SJSA1 (cell line): ENCODE measurements at regions not wholly inside any gene's neighbourhood (a gene's known extent, or its start where the extent isn't known, plus 50 kb on each side); places are given as distances from the start of the nearest gene placed in this dataset.

Source experiments
- DNase-seq, 2 experiments: peaks; one replicate each; pipeline ENCODE4 v3.0.0-alpha.2; 2015 to 2020; ENCODE audit warnings: low spot score in 2 of 2, low read depth in 1 of 2
- H3K27ac ChIP-seq: fragments of 250-450 bp; sonication (Bioruptor Pico); 2 replicates; pipeline ENCODE4 v1.5.1; 2020; ENCODE audit warnings: mild to moderate bottlenecking, moderate library complexity
- H3K27me3 ChIP-seq: fragments of 250-450 bp; sonication (Bioruptor Pico); replicated peaks from 2 replicates; pipeline ENCODE4 v1.5.1; 2020; ENCODE audit warnings: mild to moderate bottlenecking, moderate library complexity
- H3K36me3 ChIP-seq: fragments of 250-450 bp; sonication (Bioruptor Pico); 2 replicates; pipeline ENCODE4 v1.5.1; 2020; ENCODE audit warnings: mild to moderate bottlenecking
- H3K4me1 ChIP-seq: fragments of 250-450 bp; sonication (Bioruptor Pico); replicated peaks from 2 replicates; pipeline ENCODE4 v1.6.1; 2021; ENCODE audit warnings: mild to moderate bottlenecking
- H3K4me3 ChIP-seq: fragments of 250-450 bp; sonication (Bioruptor Pico); 2 replicates; pipeline ENCODE4 v1.5.1; 2020; ENCODE audit warnings: mild to moderate bottlenecking
- H3K9me3 ChIP-seq: fragments of 250-450 bp; sonication (Bioruptor Pico); replicated peaks from 2 replicates; pipeline ENCODE4 v1.5.1; 2020; ENCODE audit warnings: mild to moderate bottlenecking

DNA sequence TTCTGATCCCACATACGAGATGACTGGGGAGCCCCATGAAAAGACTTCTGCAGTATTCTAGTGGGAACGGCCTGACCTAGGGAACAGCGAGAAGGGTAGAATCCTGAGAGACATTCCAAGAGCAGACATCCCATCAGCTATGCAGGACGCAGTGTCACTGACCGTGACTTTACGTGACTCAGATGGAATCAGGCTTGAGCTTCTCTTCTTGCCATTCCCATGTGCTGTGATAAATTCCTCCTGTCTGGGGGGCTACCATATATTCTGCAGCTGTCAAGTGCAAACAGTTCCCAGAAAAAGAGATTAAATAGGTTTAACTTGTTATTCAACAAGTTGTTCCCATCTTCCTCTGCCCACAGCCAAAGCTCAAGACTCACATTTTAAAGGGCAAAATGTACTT is 73.1 kb upstream of the PDE1C start:
- no peak overlapping the region for H3K4me3 ChIP-seq
- no peak for DNase-seq
- H3K4me1 ChIP-seq: peaks cover 14% of the 10 kb centered on the region
- H3K36me3 ChIP-seq: no peaks in the 10 kb centered on the region
- H3K27ac ChIP-seq: peak overlapping the region; percentile 15; the same call in 1 of the 2 replicates
- H3K9me3 ChIP-seq: no peaks in the 10 kb centered on the region; the same call in 1 of the 2 replicates
- no peaks in the 10 kb centered on the region for H3K27me3 ChIP-seq

DNA sequence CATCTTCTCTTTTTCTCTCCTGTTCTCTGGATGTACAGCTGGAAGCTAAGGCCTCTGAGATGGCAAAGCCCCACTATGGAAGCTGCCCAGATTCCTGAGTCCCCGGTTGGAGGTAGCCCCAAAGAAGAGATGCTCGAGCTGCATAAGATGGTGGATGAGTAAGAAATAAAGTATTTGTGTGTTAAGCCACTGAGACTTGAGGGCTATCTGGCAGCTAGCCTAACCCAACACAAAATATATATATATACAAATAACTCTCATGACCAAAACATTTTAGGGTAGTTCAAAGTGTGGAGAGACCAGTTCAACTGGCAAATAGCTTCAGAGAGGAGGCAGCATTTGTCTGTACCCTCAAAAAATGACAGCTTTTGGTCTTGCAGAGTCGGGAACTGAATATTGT is 72.4 kb upstream of the PDE1C start:
- Histone ChIP-seq H3K4me1 (peaks cover 14% of the 10 kb centered on the region), H3K27ac (peak overlapping the region; percentile 15; the same call in 1 of the 2 replicates)
- DNase-seq: peak in 1 of 2 experiments; percentile 37

DNA sequence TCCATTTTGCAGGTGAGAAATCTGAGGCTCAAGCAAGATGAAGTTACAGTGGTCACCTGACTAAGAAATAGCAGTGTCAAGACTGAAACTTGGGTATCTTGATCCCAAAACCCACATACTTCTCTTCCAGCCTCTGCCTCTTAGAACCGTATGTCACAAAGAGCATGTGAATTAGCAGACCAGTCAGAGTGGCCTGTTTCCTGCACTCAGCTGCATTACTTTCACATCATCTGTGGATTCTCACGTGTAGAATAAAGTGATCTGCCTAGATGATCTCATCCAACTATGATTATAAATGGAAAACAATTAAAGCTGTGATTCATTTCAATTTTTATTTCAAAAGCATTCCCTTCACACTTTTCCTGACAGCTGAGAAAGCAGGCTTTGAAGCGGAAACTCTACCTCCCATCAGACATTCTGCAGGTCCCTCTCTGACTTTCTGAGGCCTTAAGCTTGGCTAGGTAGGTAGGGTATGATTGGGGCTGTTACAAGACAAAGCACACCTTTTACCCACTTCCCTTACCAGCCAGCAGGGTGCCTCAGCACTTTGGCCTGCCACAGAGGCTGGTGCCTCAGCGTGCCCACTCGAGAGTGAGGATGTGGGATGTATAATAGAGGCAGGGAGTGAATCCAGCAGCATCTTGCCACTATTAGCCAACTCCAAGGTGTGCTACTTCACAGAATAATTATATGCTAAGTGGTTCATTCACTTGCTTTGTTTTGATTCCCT is 70.2 kb upstream of the PDE1C start:
- Histone ChIP-seq H3K27me3 (no peaks in the 10 kb centered on the region), H3K36me3 (no peaks in the 10 kb centered on the region), H3K4me1 (peaks cover 14% of the 10 kb centered on the region), H3K27ac (no peak overlapping the region), H3K4me3 (no peak overlapping the region), H3K9me3 (no peaks in the 10 kb centered on the region)
- DNase-seq: no peak

More for the DNA sequence above, 72.4 kb upstream of the PDE1C start:
- Histone ChIP-seq H3K9me3 (no peaks in the 10 kb centered on the region; the same call in 1 of the 2 replicates), H3K27me3 (no peaks in the 10 kb centered on the region), H3K4me3 (no peak overlapping the region), H3K36me3 (no peaks in the 10 kb centered on the region)

GRCh38 chr7:32137059-32137458 is 66.9 kb upstream of the PDE1C start:
- H3K4me1 ChIP-seq: no peaks in the 10 kb centered on the region; the same call in 1 of the 2 replicates
- H3K36me3 ChIP-seq: no peaks in the 10 kb centered on the region
- no peak overlapping the region for H3K4me3 ChIP-seq
- H3K9me3 ChIP-seq: no peaks in the 10 kb centered on the region
- H3K27ac ChIP-seq: no peak overlapping the region
- DNase-seq: no peak
- no peaks in the 10 kb centered on the region for H3K27me3 ChIP-seq

- Histone ChIP-seq H3K4me3 (no peak overlapping the region), H3K9me3 (0 out of 2 replicates have a peak, but pooled peaks cover 4% of the 10 kb centered on the region), H3K36me3 (no peaks in the 10 kb centered on the region), H3K27me3 (no peaks in the 10 kb centered on the region), H3K4me1 (no peaks in the 10 kb centered on the region), H3K27ac (no peak overlapping the region)
- no peak for DNase-seq
Observed at GRCh38 chr7:32131091-32131490, 60.9 kb upstream of the PDE1C start.

- Histone ChIP-seq H3K36me3 (no peaks in the 10 kb centered on the region), H3K4me1 (no peaks in the 10 kb centered on the region), H3K27me3 (no peaks in the 10 kb centered on the region), H3K9me3 (0 out of 2 replicates have a peak, but pooled peaks cover 6% of the 10 kb centered on the region), H3K27ac (no peak overlapping the region), H3K4me3 (no peak overlapping the region)
- no peak for DNase-seq
Observed at GRCh38 chr7:32126843-32127242, 56.6 kb upstream of the PDE1C start.
